HG03280 (cell line): ENCODE measurements at regions not wholly inside any gene's neighbourhood (a gene's known extent, or its start where the extent isn't known, plus 50 kb on each side); places are given as distances from the start of the nearest gene placed in this dataset.

Experiments used
- ATAC-seq: cut with Tn5 transposase; IDR thresholded peaks from one replicate; pipeline ENCODE4 v1.9.1; 2021; ENCODE audit warnings: mild to moderate bottlenecking, moderate library complexity; ENCODE audit not compliant: unreplicated experiment

DNA sequence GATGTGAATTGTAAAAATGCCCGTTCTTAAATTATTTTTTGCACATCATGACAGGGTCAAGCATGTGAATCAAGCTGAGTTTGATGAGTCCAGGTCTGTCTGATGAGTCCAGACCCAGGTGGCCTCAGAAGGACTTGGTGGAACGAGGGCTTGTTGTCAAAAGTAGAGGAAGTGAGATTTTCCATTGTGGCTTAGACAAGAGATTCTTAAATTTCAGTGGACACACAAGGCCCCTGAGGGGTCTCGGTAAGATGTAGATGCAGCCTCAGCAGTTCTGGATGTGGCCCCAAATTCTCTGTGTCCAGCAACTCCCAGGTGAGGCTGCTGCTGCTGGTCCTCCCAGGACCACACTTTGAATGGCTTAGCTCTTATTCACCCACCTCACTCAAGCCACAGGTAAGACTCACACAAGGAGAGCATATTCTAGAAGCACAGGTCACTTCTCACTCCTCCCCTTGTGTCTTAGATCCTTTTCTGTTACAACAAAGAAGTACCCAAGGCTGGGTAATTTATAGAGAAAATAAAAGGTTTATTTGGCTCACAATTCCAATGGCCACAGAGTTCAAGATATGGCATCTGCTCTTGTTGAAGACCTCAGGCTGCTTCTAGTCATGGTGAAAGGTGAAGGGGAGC, 98.8 kb downstream of the GGTLC2 start:
- ATAC-seq = no peak

DNA sequence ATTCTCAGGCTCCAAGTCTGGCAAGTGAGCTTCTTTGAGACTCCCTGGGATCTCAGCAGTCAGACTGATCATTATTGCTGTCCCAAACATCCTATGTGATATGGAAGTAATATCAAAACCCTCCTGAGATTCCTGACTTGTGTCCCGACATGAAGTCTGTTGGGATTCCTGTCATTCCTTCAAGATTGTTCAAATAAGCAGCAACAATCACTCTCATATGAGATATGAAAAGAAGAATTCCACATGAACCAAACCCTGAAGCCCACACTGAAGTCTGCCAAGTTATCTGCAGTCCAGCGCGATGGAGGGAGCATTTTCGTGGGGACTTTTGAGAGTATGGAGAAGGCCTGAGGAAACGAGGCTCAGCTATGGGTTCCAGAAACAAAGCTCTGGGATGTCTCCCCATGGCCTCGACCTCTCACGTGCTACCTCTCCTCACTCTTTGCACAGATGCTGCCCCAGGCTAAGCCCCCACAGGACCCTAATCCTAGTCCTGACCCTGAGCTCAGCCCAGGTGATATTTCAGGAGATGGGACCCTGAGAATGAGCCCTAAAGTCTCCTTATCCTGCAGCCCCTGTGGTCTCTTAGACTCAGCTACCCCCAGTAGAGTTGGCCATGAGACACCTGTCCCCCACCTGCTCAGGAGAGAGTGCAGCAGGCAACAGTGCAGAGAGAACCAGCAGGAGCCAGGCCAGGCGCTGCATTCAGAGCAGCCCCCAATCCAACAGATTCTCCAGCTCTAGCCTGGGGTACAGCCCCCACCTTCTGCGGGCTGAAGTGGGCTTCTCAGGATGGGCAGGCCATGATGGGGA, 100.2 kb downstream of the GGTLC2 start:
- no peak for ATAC-seq

DNA sequence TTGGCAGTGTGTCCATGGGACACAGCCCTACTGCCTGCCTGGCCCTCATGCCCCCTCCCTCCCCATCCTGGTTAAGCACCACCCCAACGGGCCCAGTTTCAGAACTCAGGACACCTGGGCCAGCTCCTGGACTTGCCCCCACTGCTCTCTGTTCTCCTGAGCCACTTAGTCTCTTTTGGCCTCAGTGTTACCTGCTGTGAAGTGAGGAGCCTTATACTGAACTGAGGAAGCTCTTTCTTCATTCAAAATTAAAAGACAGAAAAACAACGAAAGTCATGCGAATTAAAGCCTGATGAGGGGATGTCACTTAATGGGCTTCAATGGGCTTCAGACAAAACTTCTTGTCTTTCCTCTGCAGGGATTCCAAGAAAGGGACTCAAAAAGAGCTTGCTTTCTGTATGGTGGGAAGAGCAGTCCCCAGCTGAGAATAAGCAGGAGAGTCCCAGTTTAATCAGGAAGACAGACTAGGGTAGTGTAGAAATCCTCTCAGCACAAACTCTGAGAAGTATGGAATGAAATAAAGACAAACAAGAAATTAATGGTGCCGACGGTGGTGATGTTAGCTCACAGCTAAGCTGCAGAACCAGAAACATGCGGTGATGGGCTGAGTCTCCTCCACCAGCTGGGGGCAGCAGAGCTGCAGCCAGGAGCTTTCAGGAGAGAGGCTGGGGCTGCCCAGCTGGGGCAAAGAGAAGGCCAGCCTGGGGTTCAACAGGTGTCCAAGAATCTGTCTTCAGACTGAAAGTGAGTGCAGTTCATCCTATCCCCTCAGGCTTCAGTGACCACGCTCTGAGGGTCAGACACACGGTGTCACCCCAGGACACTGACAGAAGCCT, 101.0 kb downstream of the GGTLC2 start:
- ATAC-seq = no peak

DNA sequence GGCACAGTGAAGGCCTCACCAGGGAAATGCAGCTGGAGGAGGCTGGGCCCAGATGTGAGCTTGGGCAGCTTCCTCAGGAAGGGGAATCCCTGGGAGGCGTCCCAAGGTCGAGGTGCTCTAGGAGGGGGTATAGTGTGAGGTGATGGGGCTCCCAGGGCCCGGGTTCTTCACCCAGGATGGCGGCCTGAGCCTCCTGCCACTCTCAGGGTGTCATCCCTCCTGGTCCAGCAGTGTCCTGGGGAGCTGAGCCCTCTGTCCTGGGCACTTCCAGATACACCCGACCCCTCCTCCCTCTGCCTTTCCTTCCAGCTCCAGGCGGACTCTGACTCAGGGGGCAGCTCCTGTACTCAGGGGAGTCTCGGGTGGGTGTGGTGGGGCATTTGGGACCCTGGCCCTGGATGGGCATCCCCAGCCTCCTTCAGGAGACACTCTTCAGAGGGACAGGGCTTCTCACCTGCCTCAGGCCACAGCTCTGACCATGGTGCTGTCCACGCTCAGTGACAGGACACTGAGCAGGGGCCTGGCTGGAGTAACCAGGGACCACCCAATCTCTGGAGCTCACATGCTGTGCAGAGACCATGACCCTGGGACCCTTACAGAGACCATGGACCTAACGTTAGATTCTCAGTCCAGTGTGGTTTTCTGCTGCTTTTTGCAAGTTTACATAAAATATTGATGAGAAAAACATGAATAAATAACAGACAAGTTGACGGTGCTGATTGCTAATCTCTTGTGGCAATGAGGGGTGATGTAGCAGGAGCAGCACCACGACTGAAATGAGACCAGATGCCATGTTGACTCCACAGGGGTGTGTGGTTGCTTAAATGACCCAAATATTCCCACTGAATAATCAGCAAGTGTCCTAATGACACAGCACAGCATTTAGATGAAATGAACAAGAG, 101.9 kb downstream of the GGTLC2 start:
- no peak for ATAC-seq

DNA sequence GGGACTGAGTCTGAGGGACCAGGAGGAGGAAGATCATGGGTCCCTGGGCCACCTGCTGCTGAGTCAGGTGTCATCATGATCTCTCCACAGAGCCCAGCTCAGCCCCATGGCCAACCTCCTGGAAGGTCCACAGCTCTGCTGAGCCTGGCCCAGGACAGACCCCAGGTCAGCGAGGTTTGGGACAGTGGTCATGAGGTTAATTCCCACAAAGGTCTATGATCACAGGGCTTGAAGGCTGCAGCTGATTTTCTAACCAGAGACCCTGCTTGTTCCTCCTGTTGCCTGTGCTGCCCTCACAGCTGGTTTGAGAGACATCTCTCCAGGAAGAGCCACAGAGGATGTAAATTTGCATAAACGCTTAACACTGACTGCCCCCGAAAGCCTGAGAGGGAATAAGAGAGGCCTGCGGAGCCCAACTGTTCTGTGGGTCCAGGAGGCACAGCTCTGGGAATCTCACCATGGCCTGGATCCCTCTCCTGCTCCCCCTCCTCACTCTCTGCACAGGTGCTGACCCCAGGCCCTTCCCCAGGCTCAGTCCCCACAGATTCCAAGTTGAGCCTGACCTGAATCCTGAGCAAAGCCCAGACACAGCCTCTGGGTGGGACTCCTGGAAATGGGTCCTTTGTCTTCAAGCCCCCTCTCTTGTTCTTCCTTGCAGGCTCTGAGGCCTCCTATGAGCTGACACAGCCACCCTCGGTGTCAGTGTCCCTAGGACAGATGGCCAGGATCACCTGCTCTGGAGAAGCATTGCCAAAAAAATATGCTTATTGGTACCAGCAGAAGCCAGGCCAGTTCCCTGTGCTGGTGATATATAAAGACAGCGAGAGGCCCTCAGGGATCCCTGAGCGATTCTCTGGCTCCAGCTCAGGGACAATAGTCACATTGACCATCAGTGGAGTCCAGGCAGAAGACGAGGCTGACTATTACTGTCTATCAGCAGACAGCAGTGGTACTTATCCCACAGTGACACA, 102.8 kb downstream of the GGTLC2 start:
- ATAC-seq = no peak

DNA sequence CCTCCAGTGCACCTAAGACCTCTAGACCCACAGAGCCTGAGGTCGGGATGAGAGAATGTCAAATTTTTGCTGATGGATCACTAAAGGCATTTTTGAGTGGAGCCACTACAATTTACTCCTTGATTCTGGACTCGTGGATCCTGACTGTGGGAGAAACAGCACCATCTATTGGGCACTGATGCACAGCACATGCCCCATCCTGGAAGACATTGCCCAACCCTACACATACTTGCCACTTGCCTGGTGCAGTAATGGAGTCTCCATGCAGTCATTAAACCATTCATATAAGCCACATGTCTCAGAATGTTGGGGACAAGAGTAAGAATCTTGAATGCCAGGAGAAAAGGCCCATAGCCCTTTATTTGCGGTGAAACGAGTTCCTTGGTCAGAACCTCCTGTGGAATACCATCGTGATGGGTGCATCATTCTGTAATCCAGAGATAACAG, 103.9 kb downstream of the GGTLC2 start:
- no peak for ATAC-seq

DNA sequence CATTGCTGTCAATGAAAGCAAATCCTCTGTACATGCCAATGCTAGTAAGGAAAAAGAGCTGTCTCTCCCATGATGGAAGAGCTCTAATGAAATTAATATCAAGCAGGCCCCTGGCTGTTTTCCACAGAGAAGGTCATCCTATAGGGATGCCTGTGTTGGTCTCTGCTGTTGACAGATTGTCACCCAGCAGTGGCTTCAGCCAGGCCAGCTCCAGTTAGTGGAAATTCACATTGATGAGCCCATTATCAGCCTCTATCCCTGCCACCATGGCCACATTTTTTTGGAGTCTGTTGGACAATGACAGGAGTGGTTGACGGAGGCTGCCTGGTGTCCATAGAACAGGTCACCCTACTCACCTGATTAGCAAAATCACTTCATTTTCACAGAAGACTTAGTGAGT, 104.3 kb downstream of the GGTLC2 start:
- ATAC-seq = no peak

DNA sequence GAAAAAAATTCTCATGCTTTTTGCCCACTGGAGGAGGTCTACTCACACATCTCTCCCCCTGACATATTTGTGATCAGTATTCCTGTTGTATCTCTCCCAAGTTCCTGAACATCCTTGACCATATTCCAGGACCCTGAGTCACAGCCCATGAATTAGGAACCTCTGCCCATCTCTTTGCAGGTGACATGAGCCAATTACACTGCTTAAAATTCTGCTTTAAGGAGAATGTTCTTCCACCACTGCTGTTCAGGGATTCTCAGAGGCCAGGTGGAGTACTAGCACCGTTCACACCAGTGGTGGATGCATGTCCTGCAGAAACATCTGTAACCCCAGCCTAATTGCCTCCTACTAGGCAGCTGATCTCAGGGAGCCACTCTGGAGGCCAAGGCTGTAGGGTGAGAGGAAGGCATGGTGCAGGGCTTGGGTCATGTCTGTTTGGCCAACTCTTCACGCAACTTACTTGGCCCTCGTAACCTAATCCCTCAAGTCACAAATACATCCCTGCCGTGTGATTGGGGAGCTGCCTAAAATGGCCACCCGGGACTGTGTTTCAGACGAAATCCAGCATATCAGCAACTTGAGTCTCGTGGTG, 104.8 kb downstream of the GGTLC2 start:
- ATAC-seq = no peak

DNA sequence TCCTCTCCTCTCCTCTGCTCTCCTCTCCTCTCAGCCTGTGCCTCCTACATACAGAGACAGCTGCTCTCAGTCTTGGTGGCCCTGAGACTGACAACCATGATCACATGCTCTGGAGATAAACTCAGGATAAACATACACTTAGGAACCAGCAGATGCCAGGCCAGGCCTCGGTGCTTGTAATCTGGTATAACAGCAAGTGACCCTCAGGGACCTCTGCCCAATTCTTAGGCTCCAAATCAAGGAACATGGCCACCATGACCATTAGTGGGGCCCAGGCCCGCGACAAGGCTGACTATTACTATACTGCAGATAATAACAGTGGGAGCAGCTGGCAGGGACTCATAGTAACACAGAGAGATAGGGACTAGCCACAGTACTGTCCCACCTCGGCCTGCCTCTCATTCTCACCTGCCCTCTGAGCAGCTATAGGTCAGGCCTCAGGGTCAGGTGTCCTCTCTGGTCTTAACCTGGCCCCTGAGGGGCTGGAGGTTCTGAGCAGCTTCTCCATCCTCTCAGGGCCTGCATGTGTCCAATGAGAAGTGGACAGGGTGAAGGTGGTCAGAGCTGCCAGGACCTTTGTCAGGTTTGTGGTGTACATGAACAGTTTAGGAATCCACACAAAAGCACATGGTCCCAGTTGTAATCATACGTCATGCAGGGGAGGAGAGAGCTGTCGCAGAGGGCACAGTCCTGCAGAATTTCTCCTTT, 106.1 kb downstream of the GGTLC2 start:
- no peak for ATAC-seq

DNA sequence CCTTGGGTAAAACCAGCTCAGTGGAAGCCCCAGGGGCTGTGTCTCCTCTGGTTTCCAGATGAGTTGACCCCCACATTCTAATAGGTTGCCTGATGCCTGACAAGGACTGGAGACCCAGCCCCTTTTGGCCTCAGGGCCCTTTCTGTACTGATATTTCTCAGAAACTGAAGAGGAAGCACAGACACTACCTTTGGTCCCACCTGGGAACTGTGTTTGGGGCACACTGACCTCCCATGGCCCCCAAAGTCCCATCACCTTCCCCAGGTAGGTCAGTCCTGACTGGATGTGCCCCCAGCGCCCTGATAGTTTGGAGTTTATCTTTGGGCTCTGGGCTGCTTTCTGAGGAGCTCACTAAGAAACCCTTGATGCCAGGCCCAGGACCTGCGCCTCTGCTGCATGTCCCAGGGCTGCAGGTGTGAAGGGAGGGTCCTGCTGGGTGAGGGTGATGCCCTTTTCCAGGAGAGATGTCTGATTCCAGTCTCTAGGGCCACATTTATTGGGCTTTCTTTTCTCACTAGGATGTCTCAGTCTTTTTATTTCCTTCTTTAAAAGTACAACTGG, 106.7 kb downstream of the GGTLC2 start:
- no peak for ATAC-seq

DNA sequence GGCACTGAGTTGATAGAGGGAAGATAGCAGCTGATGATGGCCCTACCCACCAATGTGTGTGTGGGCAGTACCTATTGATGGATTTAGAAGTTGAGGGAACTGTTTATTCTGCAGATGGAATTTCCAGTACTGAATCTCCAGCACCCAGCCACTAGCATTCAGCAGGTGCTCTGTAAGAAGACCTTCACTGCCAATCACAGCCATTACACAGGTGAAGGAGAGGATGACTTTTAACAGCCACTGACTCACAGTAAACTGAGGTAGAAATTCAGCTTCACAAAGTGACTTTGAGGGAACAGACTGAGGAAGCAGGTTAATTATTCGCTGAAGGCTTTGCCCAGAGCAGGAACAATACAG, 107.8 kb downstream of the GGTLC2 start:
- no peak for ATAC-seq

DNA sequence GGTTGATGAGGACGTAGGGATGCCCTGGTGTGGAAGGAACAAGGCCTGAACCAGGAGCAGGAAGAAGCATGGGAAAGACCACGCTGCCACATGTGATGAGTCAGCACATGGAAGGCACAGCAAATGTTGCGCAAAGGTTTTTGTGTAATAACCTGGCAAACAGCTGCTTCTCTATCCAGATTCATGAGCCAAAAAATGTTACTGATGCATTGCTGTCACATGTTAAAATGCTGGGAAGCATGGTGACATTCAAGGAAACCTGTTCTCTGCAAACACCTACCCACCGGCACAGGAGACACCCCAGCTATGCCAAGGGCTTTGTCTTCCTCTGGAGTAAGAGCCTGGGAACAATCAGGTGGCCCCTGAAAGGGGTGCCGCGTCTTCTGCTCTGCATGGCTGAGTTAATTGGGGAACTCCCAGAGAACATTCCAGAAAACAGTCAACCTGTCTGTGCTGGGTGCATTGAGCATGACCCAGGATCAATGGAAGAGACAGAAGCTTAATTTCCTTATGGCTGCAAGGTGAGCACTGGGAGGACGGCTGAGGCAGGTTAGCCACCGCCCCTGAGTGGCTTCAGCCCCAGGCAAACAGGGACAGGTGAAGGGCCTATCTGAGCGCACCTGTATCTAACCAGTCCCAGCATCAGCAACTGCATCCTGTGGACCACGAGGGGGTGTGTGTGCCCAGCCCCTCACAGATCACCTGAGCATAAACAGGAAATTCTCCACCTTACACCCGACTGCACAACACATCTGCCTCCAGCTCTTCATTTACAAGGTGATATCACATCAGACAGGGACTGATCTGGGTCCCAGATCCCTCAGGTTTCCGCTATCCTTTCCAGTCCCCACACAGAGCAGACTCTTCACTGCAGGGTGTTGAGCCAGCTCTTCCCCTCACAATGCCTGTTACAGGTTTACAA, 108.4 kb downstream of the GGTLC2 start:
- ATAC-seq = no peak

DNA sequence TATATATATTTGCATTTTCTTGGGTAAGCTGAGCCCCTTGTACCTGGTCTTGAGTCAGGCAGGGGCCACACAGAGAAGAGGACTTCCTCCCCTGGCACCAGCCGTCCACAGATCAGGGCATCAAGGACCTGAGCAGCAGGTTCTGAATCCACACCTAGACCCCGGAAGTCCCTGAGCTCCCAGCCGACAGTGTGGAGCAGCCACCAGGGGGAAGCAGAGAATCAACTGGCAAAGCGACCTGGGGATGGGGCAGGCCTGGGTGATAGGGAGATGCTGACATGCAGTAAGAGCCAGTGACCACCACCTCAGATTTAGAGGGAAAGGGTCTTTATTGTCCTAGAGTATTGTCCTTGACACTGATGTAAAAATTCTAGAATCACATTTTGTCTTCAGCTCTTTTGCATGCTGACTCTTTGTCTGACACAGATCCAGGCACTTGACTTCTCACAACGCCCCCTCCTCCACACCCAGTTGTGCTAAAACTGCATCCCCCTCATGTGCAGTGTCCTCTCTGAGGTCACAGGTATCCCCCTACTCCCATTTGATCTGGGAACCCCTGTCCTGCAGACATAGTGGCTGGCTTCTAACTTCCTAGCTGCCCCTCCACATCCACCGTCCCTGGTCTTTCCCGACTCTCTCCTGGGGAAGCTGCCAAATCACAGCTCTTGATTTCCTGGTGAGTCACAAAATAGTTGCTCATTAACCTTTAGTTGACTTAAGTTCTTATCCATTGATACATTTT, 109.3 kb downstream of the GGTLC2 start:
- ATAC-seq = no peak

DNA sequence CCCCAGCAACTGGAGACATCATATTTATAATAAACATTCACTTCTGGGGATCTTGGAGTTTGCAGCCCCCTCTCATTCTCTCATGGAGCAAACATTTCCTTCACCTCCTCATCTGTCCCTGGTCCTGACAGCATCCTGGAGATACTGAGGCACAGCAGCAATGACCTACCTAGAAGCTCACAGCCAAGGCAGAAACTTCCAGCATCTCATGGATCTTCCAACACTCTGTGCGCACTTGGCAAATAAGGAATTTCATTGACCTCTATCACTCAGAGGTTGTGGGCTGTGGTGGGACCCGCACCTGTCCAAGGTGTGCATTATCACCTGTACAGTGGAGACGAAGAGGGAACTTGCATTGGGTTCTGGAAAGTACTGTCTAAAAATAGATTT, 109.8 kb downstream of the GGTLC2 start:
- ATAC-seq = no peak

DNA sequence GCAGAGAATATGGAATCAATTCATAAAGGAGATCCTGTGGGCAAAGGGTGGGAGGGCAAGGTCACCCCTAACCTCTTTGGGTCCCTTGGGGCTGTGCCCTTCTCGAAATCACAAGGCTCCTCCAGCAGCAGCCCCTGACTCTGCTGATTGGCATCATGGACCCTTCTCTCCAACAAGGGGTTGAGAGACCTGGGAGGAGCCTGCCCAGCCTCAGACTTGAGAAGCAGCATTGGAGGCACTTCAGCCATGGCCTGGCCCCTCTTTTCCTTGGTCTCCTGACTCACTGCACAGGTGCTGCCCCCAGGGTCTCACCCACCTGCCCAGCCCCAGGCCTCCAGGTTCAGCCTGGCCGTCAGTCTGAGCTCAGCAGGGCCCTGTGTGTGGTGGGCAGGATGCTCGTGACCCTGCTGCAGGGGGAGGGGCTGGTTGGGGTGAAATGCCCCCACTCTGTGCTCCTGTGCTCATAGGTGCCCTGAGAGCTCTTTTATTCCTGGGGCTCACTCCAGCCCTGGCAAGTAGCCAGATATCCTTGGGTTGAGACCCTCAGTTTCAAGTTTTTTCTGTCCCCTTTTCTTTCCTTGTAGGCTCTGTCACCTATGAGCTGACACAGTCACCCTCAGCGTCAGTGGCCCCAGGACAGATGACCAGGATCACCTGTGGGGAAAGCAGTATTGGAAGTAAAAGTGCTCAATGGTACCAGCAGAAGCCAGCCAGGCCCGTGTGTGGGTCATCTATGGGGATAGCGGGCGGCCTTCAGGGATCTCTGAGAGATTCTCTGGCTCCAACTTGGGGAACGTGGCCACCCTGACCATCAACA, 110.8 kb downstream of the GGTLC2 start:
- no peak for ATAC-seq

DNA sequence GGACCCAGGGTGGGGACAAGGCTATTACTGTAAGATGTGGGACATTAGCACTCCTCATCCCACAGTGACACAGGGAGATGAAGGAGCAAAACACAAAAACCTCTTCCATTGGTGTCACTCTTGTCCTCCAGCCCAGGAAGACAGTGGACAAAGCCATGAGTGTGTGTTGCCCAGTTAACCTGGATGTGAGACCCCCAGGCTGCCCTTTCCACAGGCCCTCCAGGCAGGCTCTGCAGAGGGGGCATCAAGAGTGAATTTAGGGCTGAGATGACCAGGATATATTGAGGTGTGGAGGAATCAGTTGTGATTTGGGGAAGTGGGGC, 111.3 kb downstream of the GGTLC2 start:
- no peak for ATAC-seq
